AG04450 (cell line): ENCODE measurements at regions not wholly inside any gene's neighbourhood (a gene's known extent, or its start where the extent isn't known, plus 50 kb on each side); places are given as distances from the start of the nearest gene placed in this dataset.

Source experiments
- CTCF ChIA-PET: fragments of 300-600, 350-600 bp; formaldehyde crosslinking; extraction: SDS; loops from one replicate; lab custom pipeline; 2022; ENCODE audit warnings: antibody characterized with exemption, inconsistent platforms; lab: Charles Lee
- POLR2A ChIA-PET: fragments of 350-600 bp; formaldehyde crosslinking; extraction: SDS; loops from one replicate; lab custom pipeline; 2021; ENCODE audit warnings: antibody characterized with exemption, inconsistent platforms; lab: Yijun Ruan, JAX
- DNase-seq: peaks from one replicate; pipeline ENCODE4 v3.0.0-alpha.2; 2011; ENCODE audit warnings: low read depth, low spot score
- H3K27ac ChIP-seq: one replicate; pipeline ENCODE4 v1.5.1; 2012; ENCODE audit warnings: low read depth, low read length, control low read depth
- H3K27me3 ChIP-seq: one replicate; pipeline ENCODE4 v1.6.0; 2012; ENCODE audit warnings: low read length; ENCODE audit not compliant: control insufficient read depth, insufficient read depth
- H3K4me3 ChIP-seq: 2 replicates; pipeline ENCODE4 v1.5.1; 2011; ENCODE audit warnings: mild to moderate bottlenecking, low read depth, low read length, control low read depth
- H3K9me3 ChIP-seq: 2 replicates; pipeline ENCODE4 v1.5.1; 2012; ENCODE audit warnings: low read length; ENCODE audit not compliant: control insufficient read depth, insufficient read depth
- TF ChIP-seq, protein P1 (sequence below): IDR thresholded peaks from 2 replicates; pipeline ENCODE4 v1.5.1; 2011; ENCODE audit warnings: low read depth, low read length, control low read depth, inconsistent platforms

DNA sequence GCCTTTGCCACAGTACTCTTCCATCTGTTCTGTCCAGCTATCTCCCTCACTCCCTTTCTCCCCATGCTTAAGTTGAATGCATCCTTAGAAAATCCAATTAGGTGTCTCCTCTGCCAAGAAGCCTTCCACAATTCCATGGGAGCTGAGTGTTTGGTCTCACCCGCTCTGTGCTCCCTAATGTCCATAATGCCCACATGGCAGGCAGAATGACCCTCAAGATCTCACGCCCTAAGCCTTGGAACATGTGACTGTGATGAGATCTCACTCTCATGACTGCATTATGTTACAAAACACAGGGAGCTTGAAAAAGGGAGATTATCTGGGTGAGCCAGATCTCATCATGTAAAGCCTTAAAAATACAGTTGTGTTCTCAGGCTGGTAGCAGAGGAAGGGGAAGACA lies 229.4 kb downstream of the OMA1 start:
- TF ChIP-seq, protein P1, sequence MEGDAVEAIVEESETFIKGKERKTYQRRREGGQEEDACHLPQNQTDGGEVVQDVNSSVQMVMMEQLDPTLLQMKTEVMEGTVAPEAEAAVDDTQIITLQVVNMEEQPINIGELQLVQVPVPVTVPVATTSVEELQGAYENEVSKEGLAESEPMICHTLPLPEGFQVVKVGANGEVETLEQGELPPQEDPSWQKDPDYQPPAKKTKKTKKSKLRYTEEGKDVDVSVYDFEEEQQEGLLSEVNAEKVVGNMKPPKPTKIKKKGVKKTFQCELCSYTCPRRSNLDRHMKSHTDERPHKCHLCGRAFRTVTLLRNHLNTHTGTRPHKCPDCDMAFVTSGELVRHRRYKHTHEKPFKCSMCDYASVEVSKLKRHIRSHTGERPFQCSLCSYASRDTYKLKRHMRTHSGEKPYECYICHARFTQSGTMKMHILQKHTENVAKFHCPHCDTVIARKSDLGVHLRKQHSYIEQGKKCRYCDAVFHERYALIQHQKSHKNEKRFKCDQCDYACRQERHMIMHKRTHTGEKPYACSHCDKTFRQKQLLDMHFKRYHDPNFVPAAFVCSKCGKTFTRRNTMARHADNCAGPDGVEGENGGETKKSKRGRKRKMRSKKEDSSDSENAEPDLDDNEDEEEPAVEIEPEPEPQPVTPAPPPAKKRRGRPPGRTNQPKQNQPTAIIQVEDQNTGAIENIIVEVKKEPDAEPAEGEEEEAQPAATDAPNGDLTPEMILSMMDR = no peak
- peaks cover 3% of the 10 kb centered on the region; the same call in 1 of the 2 replicates for H3K9me3 ChIP-seq
- H3K27ac ChIP-seq = no peak overlapping the region
- CTCF ChIA-PET = no interaction called here
- DNase-seq = no peak
- POLR2A ChIA-PET = no interaction called here
- no peaks in the 10 kb centered on the region for H3K27me3 ChIP-seq
- no peak overlapping the region for H3K4me3 ChIP-seq

DNA sequence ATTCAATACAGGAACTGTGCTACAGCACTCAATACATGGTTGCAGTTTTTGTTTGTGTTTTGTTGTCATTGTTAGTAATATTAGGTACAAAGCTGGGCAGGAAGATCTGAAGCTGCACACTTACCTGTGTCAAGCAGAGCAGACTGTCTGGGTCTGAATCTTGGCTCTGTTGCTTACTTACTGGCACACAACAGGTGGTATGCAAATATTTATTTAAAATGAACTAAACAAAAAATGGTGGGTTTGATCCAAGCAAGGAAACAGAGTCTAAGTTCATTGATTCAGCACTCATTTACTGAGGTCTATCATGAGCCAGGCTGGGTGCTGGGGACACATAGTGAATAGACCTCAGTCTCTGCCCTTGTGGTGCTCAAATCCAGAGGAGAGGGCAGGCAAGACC lies 230.4 kb downstream of the OMA1 start:
- Histone ChIP-seq H3K4me3 (no peak overlapping the region), H3K27ac (no peak overlapping the region), H3K27me3 (no peaks in the 10 kb centered on the region), H3K9me3 (no peaks in the 10 kb centered on the region)
- TF ChIP-seq, protein P1 = no peak
- POLR2A ChIA-PET = no interaction called here
- CTCF ChIA-PET = no interaction called here
- DNase-seq = no peak

DNA sequence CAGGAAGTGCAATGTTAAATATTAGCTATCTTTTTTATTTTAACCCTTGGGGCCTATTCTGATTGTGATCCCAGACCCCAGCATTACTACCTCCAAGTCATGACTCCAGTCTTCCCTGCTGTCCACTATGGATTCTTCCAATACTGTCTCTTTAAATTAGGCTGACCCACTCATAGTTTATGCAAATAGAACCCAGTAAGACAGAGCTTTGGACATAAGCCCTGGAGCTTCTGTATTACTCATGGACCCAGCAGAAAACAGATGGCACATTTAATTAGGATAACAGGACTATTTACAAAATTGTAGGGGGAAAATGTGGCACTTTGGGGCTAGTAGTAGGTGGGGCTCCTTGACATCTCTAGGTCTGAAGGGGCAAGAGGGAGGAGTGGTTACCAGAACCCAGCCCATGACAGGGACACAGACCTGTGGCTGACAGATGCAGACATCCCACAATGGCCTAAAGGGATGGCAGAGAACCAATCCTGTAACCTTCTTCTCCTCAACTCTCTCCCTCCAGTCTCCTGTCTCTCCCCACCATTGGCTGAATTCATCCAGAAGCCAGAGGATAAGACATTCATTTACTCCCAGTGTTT lies 233.5 kb downstream of the OMA1 start:
- ChIA-PET POLR2A (no interaction called here), CTCF (no interaction called here)
- Histone ChIP-seq H3K27me3 (no peaks in the 10 kb centered on the region), H3K9me3 (no peaks in the 10 kb centered on the region), H3K4me3 (no peak overlapping the region), H3K27ac (no peak overlapping the region)
- DNase-seq = no peak
- TF ChIP-seq, protein P1 = no peak

DNA sequence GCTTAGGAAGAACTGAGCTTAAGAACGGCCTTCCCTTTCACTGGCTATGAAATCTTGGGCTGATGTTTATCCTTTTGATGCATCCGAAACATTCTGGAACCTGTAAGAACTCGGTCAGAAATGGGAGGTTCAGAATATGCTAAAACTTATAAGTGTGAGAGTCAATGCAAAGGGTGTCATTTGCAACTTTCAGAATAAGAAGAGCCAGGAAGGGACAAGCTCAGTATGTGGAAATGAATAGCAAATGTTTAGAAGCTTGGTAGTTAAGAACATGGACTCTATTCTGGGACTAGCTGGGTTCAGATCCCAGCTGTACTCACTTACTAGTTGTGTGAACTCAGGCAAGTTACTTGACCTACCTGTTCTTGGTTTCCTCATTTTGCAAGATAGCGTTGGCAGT lies 234.1 kb downstream of the OMA1 start:
- no peak overlapping the region for H3K4me3 ChIP-seq
- CTCF ChIA-PET = no interaction called here
- TF ChIP-seq, protein P1 = no peak
- POLR2A ChIA-PET = no interaction called here
- H3K27me3 ChIP-seq = no peaks in the 10 kb centered on the region
- no peak overlapping the region for H3K27ac ChIP-seq
- DNase-seq = no peak
- no peaks in the 10 kb centered on the region for H3K9me3 ChIP-seq

DNA sequence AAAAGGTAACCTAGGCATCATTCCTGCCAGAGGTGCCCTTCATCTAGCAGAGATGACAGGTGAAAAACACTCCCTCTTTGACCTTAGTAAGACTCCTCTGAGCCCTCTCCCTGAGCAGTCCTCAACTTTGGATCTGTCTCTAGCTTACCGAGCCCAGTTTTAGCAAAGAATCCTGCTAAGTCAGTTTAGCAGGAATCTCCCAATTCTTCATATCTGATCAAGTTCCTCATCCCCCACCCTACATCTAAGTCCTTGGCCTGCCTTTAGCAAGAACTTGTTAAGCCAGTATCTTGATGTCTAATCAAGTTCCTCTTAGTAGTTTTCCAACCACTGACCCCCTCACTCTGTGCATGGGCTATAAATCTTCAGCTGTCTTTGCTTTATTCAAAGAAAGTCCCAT lies 235.6 kb downstream of the OMA1 start:
- ChIA-PET CTCF (no interaction called here), POLR2A (no interaction called here)
- DNase-seq = no peak
- TF ChIP-seq, protein P1 = no peak
- Histone ChIP-seq H3K27me3 (no peaks in the 10 kb centered on the region), H3K9me3 (no peaks in the 10 kb centered on the region), H3K4me3 (no peak overlapping the region), H3K27ac (no peak overlapping the region)
